Gastroesophageal sphincter (tissue), 4 donors: ENCODE measurements at regions not wholly inside any gene's neighbourhood (a gene's known extent, or its start where the extent isn't known, plus 50 kb on each side); places are given as distances from the start of the nearest gene placed in this dataset.

Experiments
- ATAC-seq: fragments of 150-250 bp; one replicate; pipeline ENCODE4 v1.9.1; 2016; ENCODE audit warnings: mild to moderate bottlenecking, moderate library complexity
- H3K27ac ChIP-seq, 4 donors: fragments of 200-600 bp; sonication (generic) in 3 of 4; 1 replicate in 3 of 4; 2 replicates in 1 of 4; pipeline ENCODE4 v1.5.1; 2016 to 2019
- H3K27me3 ChIP-seq: fragments of 200-600 bp; sonication (generic); one replicate; pipeline ENCODE4 v1.5.1; 2019
- H3K36me3 ChIP-seq, 2 donors: fragments of 200-600 bp; sonication (generic); one replicate each; pipeline ENCODE4 v1.5.1; 2019; ENCODE audit warnings: control low read depth in 1 of 2
- H3K4me1 ChIP-seq, 3 donors: fragments of 200-600 bp; sonication (generic); 1 replicate in 2 of 3; 2 replicates in 1 of 3; pipeline ENCODE4 v1.5.1; 2016 to 2019; ENCODE audit warnings: control low read depth in 2 of 3
- H3K4me3 ChIP-seq, 2 donors: fragments of 200-600 bp; sonication (generic); one replicate each; pipeline ENCODE4 v1.5.1; 2019; ENCODE audit warnings: mild to moderate bottlenecking in 1 of 2, moderate library complexity in 1 of 2
- H3K9me3 ChIP-seq, 3 donors: fragments of 200-600 bp; sonication (generic); one replicate each; pipeline ENCODE4 v1.5.1; 2017 to 2019; ENCODE audit warnings: control low read depth in 2 of 3
- CTCF ChIP-seq, 4 experiments: fragments of 200-600 bp in 2 of 4; fragments of 450-650 bp in 2 of 4; sonication (generic) in 1 of 4; IDR thresholded peaks; one replicate each; pipeline ENCODE4 v1.5.1; 2017 to 2019; ENCODE audit warnings: antibody characterized with exemption in 4 of 4, mild to moderate bottlenecking in 2 of 4, moderate library complexity in 2 of 4
- EP300 ChIP-seq: sonication (generic); formaldehyde crosslinking; IDR thresholded peaks from one replicate; pipeline ENCODE4 v1.6.1; 2017; ENCODE audit warnings: antibody characterized with exemption, mild to moderate bottlenecking
- POLR2A ChIP-seq, 2 donors: fragments of 450-650 bp; IDR thresholded peaks; one replicate each; pipeline ENCODE4 v1.6.1; 2017; ENCODE audit warnings: antibody characterized with exemption in 2 of 2, mild to moderate bottlenecking in 2 of 2, moderate library complexity in 1 of 2
- POLR2AphosphoS5 ChIP-seq: sonication (generic); formaldehyde crosslinking; IDR thresholded peaks from one replicate; pipeline ENCODE4 v1.6.1; 2017; ENCODE audit warnings: antibody characterized with exemption
- WGBS, 2 donors: methylation state at CpG; one replicate each; pipeline ENCODE4 v1.1.5; 2018; ENCODE audit warnings: low coverage in 1 of 2; 5-methylcytosine and 5-hydroxymethylcytosine counted together

DNA sequence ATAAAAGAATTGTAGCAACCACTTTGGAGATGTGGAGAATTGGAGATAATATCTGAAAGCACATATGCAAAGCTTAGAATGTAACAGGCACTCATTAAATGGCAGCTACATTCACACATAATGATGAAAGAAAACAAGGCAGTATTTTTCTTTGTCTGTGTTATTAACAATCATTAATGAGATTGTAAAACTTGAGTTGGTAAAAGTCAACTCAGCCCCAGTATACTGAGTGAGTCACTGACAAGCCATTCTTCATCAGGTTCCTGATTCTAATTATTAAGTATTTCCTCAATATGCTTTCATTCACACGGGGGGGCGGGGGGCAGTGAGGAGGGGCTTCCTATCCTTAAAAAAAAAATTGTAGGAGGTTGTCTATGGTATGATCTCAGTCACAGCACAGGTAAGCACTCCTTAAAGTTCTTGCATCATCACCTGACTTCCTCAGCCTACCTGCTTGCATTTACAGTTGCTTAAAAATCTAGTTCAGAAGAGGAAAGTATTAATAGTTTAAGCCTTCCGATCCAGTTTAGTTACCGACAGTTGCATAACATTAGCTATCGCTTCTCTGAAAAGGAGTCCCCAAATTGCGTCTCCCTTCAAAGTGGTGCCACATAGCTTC, 379.8 kb downstream of the EFNA5 start:
- Histone ChIP-seq H3K4me1 (no peaks in the 10 kb centered on the region), H3K4me3 (no peak overlapping the region), H3K27ac (no peak overlapping the region), H3K36me3 (no peaks in the 10 kb centered on the region), H3K27me3 (no peaks in the 10 kb centered on the region), H3K9me3 (no peaks in the 10 kb centered on the region)
- no peak for TF ChIP-seq POLR2AphosphoS5
- no peak for TF ChIP-seq EP300
- TF ChIP-seq CTCF (IDR thresholded peaks at IDR 0.05) = no peak
- TF ChIP-seq POLR2A (IDR thresholded peaks at IDR 0.05) = no peak
- WGBS, 2 donors = 74 to 83% methylated on average over 1 to 6 of the region's 6 CpGs
- ATAC-seq = no peak

- Histone ChIP-seq H3K36me3 (no peaks in the 10 kb centered on the region), H3K9me3 (no peaks in the 10 kb centered on the region), H3K27me3 (no peaks in the 10 kb centered on the region), H3K4me1 (no peaks in the 10 kb centered on the region), H3K4me3 (no peak overlapping the region), H3K27ac (no peak overlapping the region)
- WGBS, 2 donors = 89 to 91% methylated on average over 4 of the region's 4 CpGs
- no peak for ATAC-seq
- TF ChIP-seq EP300 (no peak), POLR2AphosphoS5 (no peak), POLR2A (IDR thresholded peaks at IDR 0.05) (no peak), CTCF (IDR thresholded peaks at IDR 0.05) (no peak)
Measured at GRCh38 chr5:107289030-107289714, 381.6 kb downstream of the EFNA5 start.

DNA sequence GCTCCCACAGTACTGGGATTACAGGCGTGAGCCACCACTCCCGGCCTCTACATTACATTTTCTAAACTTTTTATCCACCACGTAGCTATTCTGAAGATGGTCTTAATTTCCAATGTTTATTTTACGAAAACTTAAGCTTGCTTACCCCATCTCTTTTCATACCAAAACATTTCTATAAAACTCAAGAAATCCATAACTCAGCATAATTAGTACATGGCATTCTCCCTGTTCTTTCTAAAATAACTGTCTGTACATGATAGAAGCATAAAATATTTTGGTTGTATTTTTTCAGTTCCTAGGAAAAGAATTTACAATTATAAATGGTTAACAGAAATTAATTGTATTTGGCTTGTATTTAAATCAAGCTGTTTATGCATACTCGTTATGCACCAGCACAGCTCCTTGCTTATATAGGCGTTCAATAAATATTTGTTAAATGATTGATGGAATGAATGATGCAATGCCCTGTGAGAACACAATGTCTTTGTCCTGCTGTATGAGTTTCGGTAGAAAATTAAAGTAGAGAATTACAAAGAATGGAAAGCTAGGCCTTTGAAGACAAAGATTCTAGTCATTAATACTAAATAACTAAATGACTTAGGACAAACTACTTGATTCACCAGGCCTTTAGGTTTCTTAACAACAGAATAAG, 384.2 kb downstream of the EFNA5 start:
- no peaks in the 10 kb centered on the region for H3K36me3 ChIP-seq
- H3K9me3 ChIP-seq = no peaks in the 10 kb centered on the region
- WGBS, 2 donors = 81 to 90% methylated on average over 6 to 7 of the region's 7 CpGs
- H3K4me3 ChIP-seq = no peak overlapping the region
- no peaks in the 10 kb centered on the region for H3K4me1 ChIP-seq
- H3K27ac ChIP-seq = no peak overlapping the region
- no peaks in the 10 kb centered on the region for H3K27me3 ChIP-seq
- no peak for TF ChIP-seq POLR2AphosphoS5
- no peak for TF ChIP-seq EP300
- no peak for TF ChIP-seq POLR2A (IDR thresholded peaks at IDR 0.05)
- no peak for TF ChIP-seq CTCF (IDR thresholded peaks at IDR 0.05)
- ATAC-seq = no peak

DNA sequence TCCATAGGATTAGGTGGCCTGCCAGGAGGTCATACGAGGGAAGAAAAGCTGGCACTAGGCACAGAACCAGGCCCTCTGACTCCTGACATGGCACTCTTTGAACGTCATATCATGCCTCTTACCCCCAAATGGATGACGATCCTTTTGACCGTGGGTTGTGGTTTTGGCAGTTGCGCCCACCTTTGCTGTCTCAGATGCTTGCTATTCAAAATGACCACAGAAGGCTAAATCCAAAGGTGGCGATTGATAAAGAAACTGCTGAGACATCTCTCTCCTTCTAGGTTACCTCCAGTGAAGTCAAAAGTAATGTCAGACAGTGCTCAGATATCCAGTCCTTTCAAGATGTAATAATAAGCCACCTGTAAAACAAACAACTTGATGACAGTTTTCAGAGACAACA, 385.0 kb downstream of the EFNA5 start:
- H3K27me3 ChIP-seq = no peaks in the 10 kb centered on the region
- H3K4me1 ChIP-seq = no peaks in the 10 kb centered on the region
- H3K4me3 ChIP-seq = no peak overlapping the region
- H3K36me3 ChIP-seq = no peaks in the 10 kb centered on the region
- 100% methylated on average over 1 to 4 of the region's 6 CpGs for WGBS, 2 donors
- H3K9me3 ChIP-seq = no peaks in the 10 kb centered on the region
- ATAC-seq = no peak
- TF ChIP-seq CTCF (IDR thresholded peaks at IDR 0.05) (no peak), POLR2A (IDR thresholded peaks at IDR 0.05) (no peak), POLR2AphosphoS5 (no peak), EP300 (no peak)
- no peak overlapping the region for H3K27ac ChIP-seq
